DLD1 (cell line): ENCODE measurements at regions not wholly inside any gene's neighbourhood (a gene's known extent, or its start where the extent isn't known, plus 50 kb on each side); places are given as distances from the start of the nearest gene placed in this dataset.
"Not testable (repeated sequence)": the region's sequence is repeated elsewhere in the genome, so short reads cannot be mapped to it uniquely, and the experiment has no call there.

Experiments
- in situ Hi-C: cut with HindIII; loops from 2 replicates; pipeline ENCODE4 v1.10.0; 2017; ENCODE audit warnings: low sequenced_read_pairs

- in situ Hi-C loops: no loop called here
Observed at GRCh38 chr18:22691946-22692710, 241.0 kb upstream of the RBBP8 start.

- in situ Hi-C loops: no loop called here
Observed at GRCh38 chr18:22694954-22695353, 238.2 kb upstream of the RBBP8 start.

GRCh38 chr18:22695674-22696073 is 237.5 kb upstream of the RBBP8 start:
- in situ Hi-C loops: no loop called here

GRCh38 chr18:22697561-22697960 is 235.6 kb upstream of the RBBP8 start:
- in situ Hi-C loops: no loop called here

GRCh38 chr18:22698711-22699110 is 234.4 kb upstream of the RBBP8 start:
- in situ Hi-C loops: no loop called here

- in situ Hi-C loops: no loop called here
Observed at GRCh38 chr18:22699629-22700028, 233.5 kb upstream of the RBBP8 start.

- in situ Hi-C loops: no loop called here
Observed at GRCh38 chr18:22700920-22701319, 232.2 kb upstream of the RBBP8 start.

GRCh38 chr18:22701326-22701725 is 231.8 kb upstream of the RBBP8 start:
- in situ Hi-C loops: no loop called here

GRCh38 chr18:22701795-22702194 is 231.3 kb upstream of the RBBP8 start:
- in situ Hi-C loops: no loop called here

- in situ Hi-C loops: no loop called here
Observed at GRCh38 chr18:22702806-22703205, 230.3 kb upstream of the RBBP8 start.

- in situ Hi-C loops: no loop called here
Observed at GRCh38 chr18:22703883-22704585, 229.1 kb upstream of the RBBP8 start.

- in situ Hi-C loops: no loop called here
Observed at GRCh38 chr18:22704586-22704918, 228.6 kb upstream of the RBBP8 start.

- in situ Hi-C loops: no loop called here
Observed at GRCh38 chr18:22705328-22705727, 227.8 kb upstream of the RBBP8 start.

GRCh38 chr18:22706025-22706424 is 227.1 kb upstream of the RBBP8 start:
- in situ Hi-C loops: not testable (repeated sequence)

GRCh38 chr18:22709288-22710060 is 223.7 kb upstream of the RBBP8 start:
- in situ Hi-C loops: no loop called here

GRCh38 chr18:22710673-22711191 is 222.4 kb upstream of the RBBP8 start:
- in situ Hi-C loops: no loop called here

GRCh38 chr18:22711192-22711685 is 221.9 kb upstream of the RBBP8 start:
- in situ Hi-C loops: no loop called here

GRCh38 chr18:22713511-22713910 is 219.6 kb upstream of the RBBP8 start:
- in situ Hi-C loops: no loop called here

GRCh38 chr18:22717536-22717935 is 215.6 kb upstream of the RBBP8 start:
- in situ Hi-C loops: not testable (repeated sequence)

GRCh38 chr18:22723221-22723620 is 209.9 kb upstream of the RBBP8 start:
- in situ Hi-C loops: no loop called here

- in situ Hi-C loops: no loop called here
Observed at GRCh38 chr18:22723773-22724172, 209.4 kb upstream of the RBBP8 start.
